H1 (cell line): ENCODE measurements at regions not wholly inside any gene's neighbourhood (a gene's known extent, or its start where the extent isn't known, plus 50 kb on each side); places are given as distances from the start of the nearest gene placed in this dataset.

ENCODE experiments used
- ATF2 ChIP-seq: IDR thresholded peaks from 2 replicates; pipeline ENCODE4 v1.6.1; 2012; ENCODE audit warnings: low read length, inconsistent platforms
- BRCA1 ChIP-seq: IDR thresholded peaks from 2 replicates; pipeline ENCODE4 v1.6.1; 2012; ENCODE audit warnings: low read depth, low read length, improper control_type of control experiment
- CHD7 ChIP-seq: fragments of 300-600 bp; sonication (generic); IDR thresholded peaks from 2 replicates; pipeline ENCODE4 v1.7.1; 2012; ENCODE audit warnings: low read length, moderate library complexity, mild to moderate bottlenecking, inconsistent platforms; ENCODE audit not compliant: insufficient replicate concordance
- GABPA ChIP-seq: IDR thresholded peaks from 2 replicates; pipeline ENCODE4 v1.6.1; 2011; ENCODE audit warnings: mild to moderate bottlenecking, low read length, moderate library complexity, borderline replicate concordance; ENCODE audit not compliant: insufficient read depth
- KDM4A ChIP-seq: IDR thresholded peaks from one replicate; pipeline ENCODE4 v1.7.1; 2012; ENCODE audit warnings: low read depth, mild to moderate bottlenecking, moderate library complexity, low read length, inconsistent platforms; ENCODE audit not compliant: severe bottlenecking
- MAX ChIP-seq: IDR thresholded peaks from 2 replicates; pipeline ENCODE4 v1.6.1; 2012; ENCODE audit warnings: inconsistent platforms
- RBBP5 ChIP-seq: IDR thresholded peaks from 2 replicates; pipeline ENCODE4 v1.7.1; 2012; ENCODE audit warnings: low read depth, mild to moderate bottlenecking, inconsistent platforms, low read length, moderate library complexity, borderline replicate concordance
- RXRA ChIP-seq: IDR thresholded peaks from 2 replicates; pipeline ENCODE4 v1.6.1; 2011; ENCODE audit warnings: low read depth, mild to moderate bottlenecking, low read length, moderate library complexity; ENCODE audit not compliant: insufficient read depth
- TBP ChIP-seq: IDR thresholded peaks from 2 replicates; pipeline ENCODE4 v1.6.1; 2011; ENCODE audit warnings: low read depth, low read length, improper control_type of control experiment

GRCh38 chr22:22803285-22803853, 84.2 kb upstream of the IGLL5 start (continued):
- TF ChIP-seq CHD7: no peak
- no peak for TF ChIP-seq KDM4A
- no peak for TF ChIP-seq RXRA
- TF ChIP-seq ATF2: no peak
- no peak for TF ChIP-seq RBBP5
- no peak for TF ChIP-seq BRCA1
- no peak for TF ChIP-seq GABPA
- no peak for TF ChIP-seq TBP
- no peak for TF ChIP-seq MAX
